Hepatocyte (in vitro differentiated cells): ENCODE measurements at regions not wholly inside any gene's neighbourhood (a gene's known extent, or its start where the extent isn't known, plus 50 kb on each side); places are given as distances from the start of the nearest gene placed in this dataset.

Experiments
- CTCF ChIP-seq: fragments of 200-600 bp; sonication (generic); IDR thresholded peaks from 2 replicates; pipeline ENCODE4 v1.5.1; 2016; ENCODE audit warnings: antibody characterized with exemption, mild to moderate bottlenecking; ENCODE audit not compliant: poor library complexity
- EZH2 ChIP-seq: fragments of 200-600 bp; sonication (generic); IDR thresholded peaks from 2 replicates; pipeline ENCODE4 v1.6.1; 2016; ENCODE audit warnings: antibody characterized with exemption, mild to moderate bottlenecking, borderline replicate concordance
- EZH2phosphoT487 ChIP-seq: fragments of 200-600 bp; sonication (generic); IDR thresholded peaks from one replicate; pipeline ENCODE4 v1.6.1; 2018; ENCODE audit warnings: antibody characterized with exemption, mild to moderate bottlenecking, low read depth, moderate library complexity; ENCODE audit not compliant: unreplicated experiment, severe bottlenecking

GRCh38 chr21:19540287-19540686 lies 1136.7 kb upstream of the TMPRSS15 start:
- TF ChIP-seq EZH2 (no peak), CTCF (no peak), EZH2phosphoT487 (no peak)
